ENCODE measurements at regions not wholly inside any gene's neighbourhood (a gene's known extent, or its start where the extent isn't known, plus 50 kb on each side); places are given as distances from the start of the nearest gene placed in this dataset.

DNA sequence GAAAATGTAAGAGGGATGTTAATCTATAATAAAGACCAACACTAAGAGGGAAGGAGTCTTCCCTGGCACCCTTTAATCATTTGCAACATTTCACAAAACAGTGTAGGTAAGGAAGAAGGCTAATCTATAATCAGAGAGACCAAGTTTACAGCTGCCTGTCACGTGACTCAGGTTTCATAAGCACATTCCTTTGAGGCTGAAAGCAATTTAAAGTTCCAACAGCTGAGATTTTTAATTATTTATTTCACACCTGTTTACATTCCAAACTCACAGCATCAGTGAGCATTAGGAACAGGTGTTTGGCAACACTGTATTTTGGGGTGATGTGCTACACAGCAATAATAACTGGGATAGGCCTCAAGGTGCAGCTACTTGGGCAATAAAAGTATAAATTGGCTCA lies 75.7 kb upstream of the PGBD5 start:
- TF ChIP-seq RARB (CRISPR knock-in tag; IDR thresholded peaks at IDR 0.05) (no peak), ZC3H10 (CRISPR knock-in tag; IDR thresholded peaks at IDR 0.05) (no peak), CSDC2 (CRISPR knock-in tag; IDR thresholded peaks at IDR 0.05) (no peak), ESRRG (CRISPR knock-in tag; IDR thresholded peaks at IDR 0.05) (no peak), OSR1 (CRISPR knock-in tag; IDR thresholded peaks at IDR 0.05) (no peak), CSRNP3 (CRISPR knock-in tag; IDR thresholded peaks at IDR 0.05) (no peak), GLIS3 (CRISPR knock-in tag; IDR thresholded peaks at IDR 0.05) (no peak), ISL1 (CRISPR knock-in tag; IDR thresholded peaks at IDR 0.05) (no peak), POU6F1 (CRISPR knock-in tag; IDR thresholded peaks at IDR 0.05; ENCODE audit: borderline replicate concordance, low read depth) (no peak), ZNF70 (CRISPR knock-in tag; IDR thresholded peaks at IDR 0.05) (no peak), PPARA (CRISPR knock-in tag; IDR thresholded peaks at IDR 0.05; ENCODE audit: borderline replicate concordance) (no peak), SNAI2 (CRISPR knock-in tag; IDR thresholded peaks at IDR 0.05) (no peak), ARNTL (CRISPR knock-in tag; IDR thresholded peaks at IDR 0.05; ENCODE audit: borderline replicate concordance, low read depth) (no peak), BACH2 (CRISPR knock-in tag; IDR thresholded peaks at IDR 0.05; ENCODE audit: borderline replicate concordance) (no peak)
- TF ChIP-seq, protein P1, sequence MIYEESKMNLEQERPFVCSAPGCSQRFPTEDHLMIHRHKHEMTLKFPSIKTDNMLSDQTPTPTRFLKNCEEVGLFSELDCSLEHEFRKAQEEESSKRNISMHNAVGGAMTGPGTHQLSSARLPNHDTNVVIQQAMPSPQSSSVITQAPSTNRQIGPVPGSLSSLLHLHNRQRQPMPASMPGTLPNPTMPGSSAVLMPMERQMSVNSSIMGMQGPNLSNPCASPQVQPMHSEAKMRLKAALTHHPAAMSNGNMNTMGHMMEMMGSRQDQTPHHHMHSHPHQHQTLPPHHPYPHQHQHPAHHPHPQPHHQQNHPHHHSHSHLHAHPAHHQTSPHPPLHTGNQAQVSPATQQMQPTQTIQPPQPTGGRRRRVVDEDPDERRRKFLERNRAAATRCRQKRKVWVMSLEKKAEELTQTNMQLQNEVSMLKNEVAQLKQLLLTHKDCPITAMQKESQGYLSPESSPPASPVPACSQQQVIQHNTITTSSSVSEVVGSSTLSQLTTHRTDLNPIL (CRISPR knock-in tag; IDR thresholded peaks at IDR 0.05; ENCODE audit: low read depth) = no peak
- TF ChIP-seq, protein P2, sequence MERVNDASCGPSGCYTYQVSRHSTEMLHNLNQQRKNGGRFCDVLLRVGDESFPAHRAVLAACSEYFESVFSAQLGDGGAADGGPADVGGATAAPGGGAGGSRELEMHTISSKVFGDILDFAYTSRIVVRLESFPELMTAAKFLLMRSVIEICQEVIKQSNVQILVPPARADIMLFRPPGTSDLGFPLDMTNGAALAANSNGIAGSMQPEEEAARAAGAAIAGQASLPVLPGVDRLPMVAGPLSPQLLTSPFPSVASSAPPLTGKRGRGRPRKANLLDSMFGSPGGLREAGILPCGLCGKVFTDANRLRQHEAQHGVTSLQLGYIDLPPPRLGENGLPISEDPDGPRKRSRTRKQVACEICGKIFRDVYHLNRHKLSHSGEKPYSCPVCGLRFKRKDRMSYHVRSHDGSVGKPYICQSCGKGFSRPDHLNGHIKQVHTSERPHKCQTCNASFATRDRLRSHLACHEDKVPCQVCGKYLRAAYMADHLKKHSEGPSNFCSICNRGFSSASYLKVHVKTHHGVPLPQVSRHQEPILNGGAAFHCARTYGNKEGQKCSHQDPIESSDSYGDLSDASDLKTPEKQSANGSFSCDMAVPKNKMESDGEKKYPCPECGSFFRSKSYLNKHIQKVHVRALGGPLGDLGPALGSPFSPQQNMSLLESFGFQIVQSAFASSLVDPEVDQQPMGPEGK (CRISPR knock-in tag; IDR thresholded peaks at IDR 0.05; ENCODE audit: borderline replicate concordance) = no peak
- TF ChIP-seq, protein P3, sequence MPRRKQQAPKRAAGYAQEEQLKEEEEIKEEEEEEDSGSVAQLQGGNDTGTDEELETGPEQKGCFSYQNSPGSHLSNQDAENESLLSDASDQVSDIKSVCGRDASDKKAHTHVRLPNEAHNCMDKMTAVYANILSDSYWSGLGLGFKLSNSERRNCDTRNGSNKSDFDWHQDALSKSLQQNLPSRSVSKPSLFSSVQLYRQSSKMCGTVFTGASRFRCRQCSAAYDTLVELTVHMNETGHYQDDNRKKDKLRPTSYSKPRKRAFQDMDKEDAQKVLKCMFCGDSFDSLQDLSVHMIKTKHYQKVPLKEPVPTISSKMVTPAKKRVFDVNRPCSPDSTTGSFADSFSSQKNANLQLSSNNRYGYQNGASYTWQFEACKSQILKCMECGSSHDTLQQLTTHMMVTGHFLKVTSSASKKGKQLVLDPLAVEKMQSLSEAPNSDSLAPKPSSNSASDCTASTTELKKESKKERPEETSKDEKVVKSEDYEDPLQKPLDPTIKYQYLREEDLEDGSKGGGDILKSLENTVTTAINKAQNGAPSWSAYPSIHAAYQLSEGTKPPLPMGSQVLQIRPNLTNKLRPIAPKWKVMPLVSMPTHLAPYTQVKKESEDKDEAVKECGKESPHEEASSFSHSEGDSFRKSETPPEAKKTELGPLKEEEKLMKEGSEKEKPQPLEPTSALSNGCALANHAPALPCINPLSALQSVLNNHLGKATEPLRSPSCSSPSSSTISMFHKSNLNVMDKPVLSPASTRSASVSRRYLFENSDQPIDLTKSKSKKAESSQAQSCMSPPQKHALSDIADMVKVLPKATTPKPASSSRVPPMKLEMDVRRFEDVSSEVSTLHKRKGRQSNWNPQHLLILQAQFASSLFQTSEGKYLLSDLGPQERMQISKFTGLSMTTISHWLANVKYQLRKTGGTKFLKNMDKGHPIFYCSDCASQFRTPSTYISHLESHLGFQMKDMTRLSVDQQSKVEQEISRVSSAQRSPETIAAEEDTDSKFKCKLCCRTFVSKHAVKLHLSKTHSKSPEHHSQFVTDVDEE (CRISPR knock-in tag; IDR thresholded peaks at IDR 0.05) = no peak
- no peak for ATAC-seq

GRCh38 chr1:230501242-230501641 lies 75.1 kb upstream of the PGBD5 start:
- TF ChIP-seq POU6F1 (CRISPR knock-in tag; IDR thresholded peaks at IDR 0.05; ENCODE audit: borderline replicate concordance, low read depth) = no peak
- TF ChIP-seq ZNF565 (CRISPR knock-in tag; conservative IDR thresholded peaks at IDR 0.05; ENCODE audit: low read depth) = no peak
- no peak for TF ChIP-seq TCF4 (CRISPR knock-in tag; IDR thresholded peaks at IDR 0.05; ENCODE audit: borderline replicate concordance)
- TF ChIP-seq, protein P1 (CRISPR knock-in tag; IDR thresholded peaks at IDR 0.05; ENCODE audit: low read depth) = no peak
- no peak for TF ChIP-seq ZNF8 (CRISPR knock-in tag; IDR thresholded peaks at IDR 0.05)
- ATAC-seq = no peak
